GM21447 (cell line): ENCODE measurements at regions not wholly inside any gene's neighbourhood (a gene's known extent, or its start where the extent isn't known, plus 50 kb on each side); places are given as distances from the start of the nearest gene placed in this dataset.
"Not testable (repeated sequence)": the region's sequence is repeated elsewhere in the genome, so short reads cannot be mapped to it uniquely, and the experiment has no call there.

ENCODE experiments used
- ATAC-seq: cut with Tn5 transposase; IDR thresholded peaks from one replicate; pipeline ENCODE4 v1.9.1; 2021; ENCODE audit not compliant: unreplicated experiment

GRCh38 chr5:77910602-77911188 lies 134.6 kb upstream of the TBCA start:
- no peak for ATAC-seq

- ATAC-seq = no peak
These were observed 133.1 kb upstream of the TBCA start for GRCh38 chr5:77909237-77909636.

- ATAC-seq = no peak
These were observed 132.6 kb upstream of the TBCA start for GRCh38 chr5:77908787-77909186.

- ATAC-seq = no peak
These were observed 131.6 kb upstream of the TBCA start for GRCh38 chr5:77907786-77908185.

- ATAC-seq = no peak
These were observed 130.7 kb upstream of the TBCA start for GRCh38 chr5:77906806-77907205.

- no peak for ATAC-seq
These were observed 128.2 kb upstream of the TBCA start for GRCh38 chr5:77904362-77904761.

- ATAC-seq = no peak
These were observed 124.6 kb upstream of the TBCA start for GRCh38 chr5:77900691-77901090.

- ATAC-seq = no peak
These were observed 122.2 kb upstream of the TBCA start for GRCh38 chr5:77898385-77898784.

- ATAC-seq = no peak
These were observed 120.2 kb upstream of the TBCA start for GRCh38 chr5:77896338-77896737.

- ATAC-seq = not testable (repeated sequence)
These were observed 118.0 kb upstream of the TBCA start for GRCh38 chr5:77894103-77894502.

- ATAC-seq = no peak
These were observed 117.2 kb upstream of the TBCA start for GRCh38 chr5:77893225-77893860.

- no peak for ATAC-seq
These were observed 116.2 kb upstream of the TBCA start for GRCh38 chr5:77892061-77893010.

GRCh38 chr5:77885519-77885918 lies 109.4 kb upstream of the TBCA start:
- ATAC-seq = no peak

GRCh38 chr5:77882670-77883257 lies 106.6 kb upstream of the TBCA start:
- ATAC-seq = no peak

- ATAC-seq = no peak
These were observed 105.4 kb upstream of the TBCA start for GRCh38 chr5:77881528-77881927.

GRCh38 chr5:77877516-77878355 lies 101.6 kb upstream of the TBCA start:
- no peak for ATAC-seq

- ATAC-seq = no peak
These were observed 100.8 kb upstream of the TBCA start for GRCh38 chr5:77876862-77877502.

GRCh38 chr5:77876316-77876715 lies 100.2 kb upstream of the TBCA start:
- ATAC-seq = no peak

- ATAC-seq = no peak
These were observed 98.6 kb upstream of the TBCA start for GRCh38 chr5:77874691-77875090.

GRCh38 chr5:77873239-77873638 lies 97.1 kb upstream of the TBCA start:
- ATAC-seq = no peak
